Adrenal gland (tissue), 9 donors: ENCODE measurements at regions not wholly inside any gene's neighbourhood (a gene's known extent, or its start where the extent isn't known, plus 50 kb on each side); places are given as distances from the start of the nearest gene placed in this dataset.

ENCODE experiments used
- DNase-seq, 7 donors: peaks; one replicate each; pipeline ENCODE4 v3.0.0-alpha.2; 2019 to 2020
- H3K27ac ChIP-seq, 5 donors: fragments of 200-600 bp; sonication (generic) in 4 of 5; 1 replicate in 3 of 5; 2 replicates in 2 of 5; pipeline versions ENCODE4 v1.5.1 to v1.8.0; 2016 to 2020; ENCODE audit warnings: mild to moderate bottlenecking in 1 of 5
- H3K27me3 ChIP-seq: fragments of 200-600 bp; 2 replicates; pipeline ENCODE4 v1.8.0; 2021
- H3K36me3 ChIP-seq, 2 donors: fragments of 200-600 bp; replicated peaks in 1 of 2; 1 replicate in 1 of 2; 2 replicates in 1 of 2; pipeline versions ENCODE4 v1.5.1 to v1.8.0; 2018 to 2022
- H3K4me1 ChIP-seq, 2 donors: fragments of 200-600 bp; replicated peaks in 1 of 2; 1 replicate in 1 of 2; 2 replicates in 1 of 2; pipeline versions ENCODE4 v1.5.1 to v1.8.0; 2018 to 2021
- H3K4me3 ChIP-seq, 4 donors: fragments of 200-600 bp; sonication (generic) in 3 of 4; one replicate each; pipeline ENCODE4 v1.5.1; 2016 to 2018
- H3K9me3 ChIP-seq, 3 donors: fragments of 200-600 bp; sonication (generic) in 1 of 3; replicated peaks in 1 of 3; 1 replicate in 2 of 3; 2 replicates in 1 of 3; pipeline versions ENCODE4 v1.5.1 to v1.8.0; 2016 to 2021
- POLR2A ChIP-seq, 2 donors: fragments of 450-650 bp; IDR thresholded peaks; one replicate each; pipeline ENCODE4 v1.6.1; 2017; ENCODE audit warnings: antibody characterized with exemption in 2 of 2, mild to moderate bottlenecking in 2 of 2, moderate library complexity in 1 of 2
- WGBS, 4 donors: extraction: QIAGEN DNeasy Blood & Tissue Kit in 2 of 4; methylation state at CpG; one replicate each; pipeline versions ENCODE4 v1.1.5 to v1.1.7; 2013 to 2017; 5-methylcytosine and 5-hydroxymethylcytosine counted together
- intact Hi-C, 2 donors: fragments of 100-400 bp; cut with DNase I; formaldehyde crosslinking; loops; one replicate each; pipeline versions ENCODE4 v1.14.1 to v1.15.0; 2022 to 2023
- TF ChIP-seq, protein P1 (sequence below), 6 experiments: fragments of 450-650 bp in 4 of 6; fragments of 200-600 bp in 2 of 6; sonication (generic) in 1 of 6; IDR thresholded peaks; 1 replicate in 5 of 6; 2 replicates in 1 of 6; pipeline versions ENCODE4 v1.5.1 to v1.8.0; 2016 to 2021; ENCODE audit warnings: antibody characterized with exemption in 6 of 6, mild to moderate bottlenecking in 2 of 6, moderate library complexity in 1 of 6
- donor health status: healthy with polysubstance abuse.
- donor health status: Bipolar disorder and iron deficiency.
- donor health status: DM: yes; HTN: yes; CAD: no.
- donor health status: DM: no; HTN: no; CAD: no.
- donor health status: DM: no; HTN: no; CAD: no.

DNA sequence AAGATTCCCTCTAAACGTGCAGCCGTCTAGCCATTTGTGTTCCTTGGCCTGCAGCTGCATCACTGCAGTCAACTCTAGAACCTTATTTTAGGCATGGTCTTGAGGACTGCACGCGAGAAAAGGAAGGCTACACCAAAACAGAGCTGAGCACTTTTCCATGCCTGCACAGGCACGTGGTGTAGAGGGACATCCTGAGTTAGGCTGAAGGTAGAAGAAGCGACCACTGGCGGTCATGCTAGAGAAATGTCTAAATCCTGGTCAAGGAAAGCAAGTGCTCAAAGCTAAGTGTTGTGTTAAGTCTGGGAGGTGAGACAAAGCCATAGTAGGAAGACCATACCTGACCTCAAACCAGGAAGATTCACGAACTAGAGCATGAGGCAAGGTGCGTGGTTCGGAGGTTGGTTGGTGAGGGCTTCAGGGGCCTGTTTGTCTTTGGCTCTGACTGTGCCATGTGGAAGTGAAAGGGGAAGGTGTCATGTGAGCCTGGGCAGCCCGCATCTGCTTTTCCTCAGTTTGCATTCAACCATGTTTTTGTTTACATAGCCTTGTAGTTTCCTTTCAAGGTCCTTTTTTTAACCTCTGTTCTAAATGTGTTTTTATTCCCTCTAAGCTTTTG is 203.8 kb downstream of the AASDH start:
- WGBS, 4 donors: 74 to 84% (median 78%) methylated on average over 11 of the region's 11 CpGs
- intact Hi-C loops: no loop called here
- no peaks in the 10 kb centered on the region for H3K36me3 ChIP-seq
- no peaks in the 10 kb centered on the region for H3K9me3 ChIP-seq
- no peaks in the 10 kb centered on the region for H3K4me1 ChIP-seq
- TF ChIP-seq, protein P1, sequence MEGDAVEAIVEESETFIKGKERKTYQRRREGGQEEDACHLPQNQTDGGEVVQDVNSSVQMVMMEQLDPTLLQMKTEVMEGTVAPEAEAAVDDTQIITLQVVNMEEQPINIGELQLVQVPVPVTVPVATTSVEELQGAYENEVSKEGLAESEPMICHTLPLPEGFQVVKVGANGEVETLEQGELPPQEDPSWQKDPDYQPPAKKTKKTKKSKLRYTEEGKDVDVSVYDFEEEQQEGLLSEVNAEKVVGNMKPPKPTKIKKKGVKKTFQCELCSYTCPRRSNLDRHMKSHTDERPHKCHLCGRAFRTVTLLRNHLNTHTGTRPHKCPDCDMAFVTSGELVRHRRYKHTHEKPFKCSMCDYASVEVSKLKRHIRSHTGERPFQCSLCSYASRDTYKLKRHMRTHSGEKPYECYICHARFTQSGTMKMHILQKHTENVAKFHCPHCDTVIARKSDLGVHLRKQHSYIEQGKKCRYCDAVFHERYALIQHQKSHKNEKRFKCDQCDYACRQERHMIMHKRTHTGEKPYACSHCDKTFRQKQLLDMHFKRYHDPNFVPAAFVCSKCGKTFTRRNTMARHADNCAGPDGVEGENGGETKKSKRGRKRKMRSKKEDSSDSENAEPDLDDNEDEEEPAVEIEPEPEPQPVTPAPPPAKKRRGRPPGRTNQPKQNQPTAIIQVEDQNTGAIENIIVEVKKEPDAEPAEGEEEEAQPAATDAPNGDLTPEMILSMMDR (IDR thresholded peaks at IDR 0.05): no peak
- TF ChIP-seq POLR2A (IDR thresholded peaks at IDR 0.05): no peak
- DNase-seq: no peak
- H3K4me3 ChIP-seq: no peak overlapping the region
- H3K27ac ChIP-seq: no peak overlapping the region
- H3K27me3 ChIP-seq: no peaks in the 10 kb centered on the region

DNA sequence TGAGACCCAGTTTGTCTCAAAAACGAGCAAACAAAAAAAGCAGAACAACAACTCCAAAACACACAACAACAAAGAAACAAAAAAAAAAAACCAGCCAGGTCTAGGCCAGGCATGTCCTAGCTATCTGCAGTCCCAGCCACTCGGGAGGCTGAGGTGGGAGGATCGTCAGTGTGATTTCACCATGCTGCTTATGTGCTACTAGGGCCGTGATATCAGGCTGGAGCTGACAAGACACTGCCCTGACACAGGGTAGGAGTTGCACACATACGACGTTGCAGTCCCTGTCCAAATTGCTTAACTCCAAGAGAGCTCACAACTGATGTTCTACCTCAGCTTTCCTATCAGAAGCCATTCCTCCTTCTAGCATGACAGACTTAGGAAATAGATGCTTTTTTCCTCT is 204.9 kb downstream of the AASDH start:
- intact Hi-C loops: no loop called here
- TF ChIP-seq POLR2A (IDR thresholded peaks at IDR 0.05): no peak
- TF ChIP-seq, protein P1 (IDR thresholded peaks at IDR 0.05): no peak
- H3K27me3 ChIP-seq: no peaks in the 10 kb centered on the region
- H3K27ac ChIP-seq: no peak overlapping the region
- H3K4me1 ChIP-seq: no peaks in the 10 kb centered on the region
- 73 to 77% (median 76%) methylated on average over 6 of the region's 6 CpGs for WGBS, 4 donors
- no peaks in the 10 kb centered on the region for H3K36me3 ChIP-seq
- no peak overlapping the region for H3K4me3 ChIP-seq
- DNase-seq: no peak
- no peaks in the 10 kb centered on the region for H3K9me3 ChIP-seq

DNA sequence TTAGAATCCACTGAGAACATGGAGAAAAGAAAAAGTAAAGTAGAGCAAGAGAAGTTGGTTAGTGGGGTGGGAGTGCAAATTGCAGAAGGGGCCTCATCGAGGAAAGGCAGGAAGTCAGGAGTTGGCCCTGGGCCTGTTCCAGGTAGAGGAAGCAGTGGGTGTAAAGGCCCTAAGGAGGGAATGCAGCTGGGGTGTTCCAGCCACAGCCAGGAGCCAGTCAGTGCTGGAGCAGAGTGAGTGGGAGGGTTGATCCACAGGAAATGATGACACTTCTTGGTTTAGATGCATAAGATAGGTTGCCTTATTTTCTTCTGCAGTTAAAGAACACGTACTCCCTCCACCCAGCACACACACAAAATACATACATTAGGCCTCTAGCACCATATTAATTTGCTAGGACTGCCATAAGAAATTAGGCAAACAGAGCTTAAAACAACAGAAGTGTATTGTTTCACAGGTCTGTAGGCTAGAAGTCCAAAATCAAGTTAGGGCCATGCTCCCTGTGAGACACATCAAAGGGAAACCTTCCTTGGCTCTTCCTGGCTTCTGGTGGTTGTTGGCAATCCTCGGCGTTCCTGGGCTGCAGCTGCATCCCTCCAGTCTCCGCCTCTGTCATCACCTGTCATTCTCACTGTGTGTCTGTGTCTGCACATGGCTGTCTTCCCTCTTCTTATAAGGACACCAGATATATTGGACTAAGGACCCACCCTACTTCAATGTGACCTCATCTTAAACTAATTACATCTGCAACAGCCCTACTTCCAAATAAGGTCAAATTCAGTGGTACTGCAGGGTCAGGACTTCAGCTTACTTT is 205.9 kb downstream of the AASDH start:
- H3K4me1 ChIP-seq: no peaks in the 10 kb centered on the region
- 68 to 73% (median 69%) methylated on average over 5 of the region's 5 CpGs for WGBS, 4 donors
- H3K27ac ChIP-seq: no peak overlapping the region
- intact Hi-C loops: no loop called here
- H3K36me3 ChIP-seq: no peaks in the 10 kb centered on the region
- no peak for DNase-seq
- no peaks in the 10 kb centered on the region for H3K9me3 ChIP-seq
- H3K4me3 ChIP-seq: no peak overlapping the region
- TF ChIP-seq POLR2A (IDR thresholded peaks at IDR 0.05): no peak
- TF ChIP-seq, protein P1 (IDR thresholded peaks at IDR 0.05): no peak
- H3K27me3 ChIP-seq: no peaks in the 10 kb centered on the region

DNA sequence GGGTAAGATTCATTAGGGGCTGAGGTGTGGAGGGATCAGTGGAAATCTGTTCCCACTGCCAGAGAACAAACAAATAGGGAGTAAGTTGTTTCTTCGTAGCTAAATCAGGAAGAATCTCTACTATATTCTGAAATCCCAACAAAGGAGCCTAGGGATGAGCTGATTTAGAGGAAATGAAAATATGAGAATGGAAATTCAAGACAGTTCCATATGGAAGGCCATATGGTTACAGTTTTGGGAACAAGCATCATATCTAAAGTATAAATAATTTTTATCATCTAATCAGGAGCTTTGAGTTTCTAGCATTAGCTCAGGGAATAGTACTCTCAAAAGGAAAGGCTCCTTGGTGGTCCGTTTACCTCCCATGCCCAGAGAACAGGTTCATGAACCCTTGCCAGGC is 218.2 kb downstream of the AASDH start:
- H3K27me3 ChIP-seq: no peaks in the 10 kb centered on the region
- H3K4me1 ChIP-seq: no peaks in the 10 kb centered on the region
- H3K27ac ChIP-seq: no peak overlapping the region
- no peaks in the 10 kb centered on the region for H3K9me3 ChIP-seq
- intact Hi-C loops: no loop called here
- no peaks in the 10 kb centered on the region for H3K36me3 ChIP-seq
- H3K4me3 ChIP-seq: no peak overlapping the region
- TF ChIP-seq, protein P1 (IDR thresholded peaks at IDR 0.05): no peak
- no peak for TF ChIP-seq POLR2A (IDR thresholded peaks at IDR 0.05)
- DNase-seq: no peak
- WGBS, 4 donors: 65 to 86% (median 85%) methylated on average over 2 of the region's 2 CpGs
